Gastrocnemius medialis (tissue), 4 donors: ENCODE measurements at regions not wholly inside any gene's neighbourhood (a gene's known extent, or its start where the extent isn't known, plus 50 kb on each side); places are given as distances from the start of the nearest gene placed in this dataset.

Experiments used
- CTCF ChIP-seq, 5 experiments: fragments of 450-650 bp in 3 of 5; fragments of 200-600 bp in 2 of 5; sonication (generic) in 2 of 5; IDR thresholded peaks in 4 of 5; conservative IDR thresholded peaks in 1 of 5; 1 replicate in 4 of 5; 2 replicates in 1 of 5; pipeline ENCODE4 v1.5.1; 2016 to 2019; ENCODE audit warnings: antibody characterized with exemption in 5 of 5, mild to moderate bottlenecking in 3 of 5, moderate library complexity in 3 of 5
- POLR2A ChIP-seq, 2 donors: fragments of 450-650 bp; IDR thresholded peaks; one replicate each; pipeline ENCODE4 v1.6.1; 2017; ENCODE audit warnings: antibody characterized with exemption in 2 of 2, mild to moderate bottlenecking in 2 of 2, moderate library complexity in 2 of 2

- TF ChIP-seq CTCF (IDR thresholded peaks at IDR 0.05 in 4 of 5, conservative IDR thresholded peaks at IDR 0.05 in 1 of 5) (no peak), POLR2A (IDR thresholded peaks at IDR 0.05) (no peak)
These were observed 672.9 kb upstream of the MARCKS start for GRCh38 chr6:113184291-113184690.
